Activated CD4-positive, alpha-beta T cell treated with anti-CD3 and anti-CD28 coated beads, Interleukin-2, Interleukin-4, amounts not matched to agents 100 ng/mL and 50 ng/mL, durations not matched to agents 16 hours and 8 hours (primary cell): ENCODE measurements at regions not wholly inside any gene's neighbourhood (a gene's known extent, or its start where the extent isn't known, plus 50 kb on each side); places are given as distances from the start of the nearest gene placed in this dataset.
A peak's percentile ranks its signal among the peaks of the same experiment; 100 is the strongest.

ENCODE experiments used
- DNase-seq: peaks from one replicate; pipeline ENCODE4 v3.0.0-alpha.2; 2020; ENCODE audit warnings: low spot score

- DNase-seq: no peak
Observed at GRCh38 chr1:39085174-39085573, 59.0 kb downstream of the NDUFS5 start.

GRCh38 chr1:39086386-39086785 is 60.2 kb downstream of the NDUFS5 start:
- DNase-seq: no peak

GRCh38 chr1:39086865-39087409 is 60.8 kb downstream of the NDUFS5 start:
- no peak for DNase-seq

GRCh38 chr1:39087435-39087834 is 61.3 kb downstream of the NDUFS5 start:
- no peak for DNase-seq

GRCh38 chr1:39088658-39089057 is 62.5 kb downstream of the NDUFS5 start:
- DNase-seq: no peak

GRCh38 chr1:39089931-39090521 is 63.9 kb downstream of the NDUFS5 start:
- DNase-seq: no peak

GRCh38 chr1:39090757-39091380 is 64.7 kb downstream of the NDUFS5 start:
- DNase-seq: no peak

GRCh38 chr1:39091845-39092645 is 65.9 kb downstream of the NDUFS5 start:
- DNase-seq: no peak

- DNase-seq: no peak
Observed at GRCh38 chr1:39094685-39095084, 68.5 kb downstream of the NDUFS5 start.

- DNase-seq: peak; percentile 89
Observed at GRCh38 chr1:39098546-39099250, 72.5 kb downstream of the NDUFS5 start.

- peak; percentile 71 for DNase-seq
Observed at GRCh38 chr1:39102537-39103327, 76.6 kb downstream of the NDUFS5 start.

GRCh38 chr1:39103328-39104157 is 77.4 kb downstream of the NDUFS5 start:
- DNase-seq: no peak

GRCh38 chr1:39104158-39105060 is 78.3 kb downstream of the NDUFS5 start:
- no peak for DNase-seq

GRCh38 chr1:39105061-39105840 is 79.1 kb downstream of the NDUFS5 start:
- peak; percentile 64 for DNase-seq

- peak; percentile 37 for DNase-seq
Observed at GRCh38 chr1:39105841-39106765, 80.0 kb downstream of the NDUFS5 start.

- DNase-seq: no peak
Observed at GRCh38 chr1:39106801-39107327, 80.7 kb downstream of the NDUFS5 start.
